Panc1 (cell line): ENCODE measurements at regions not wholly inside any gene's neighbourhood (a gene's known extent, or its start where the extent isn't known, plus 50 kb on each side); places are given as distances from the start of the nearest gene placed in this dataset.

Source experiments
- ATAC-seq: fragments of 200-7000 bp; cut with Tn5 transposase; 2 replicates; pipeline ENCODE4 v1.9.1; 2020; ENCODE audit warnings: mild to moderate bottlenecking, moderate library complexity
- BruUV-seq: library from RNA; stranded (reverse); fragments of 400-500 nt; replicated peaks from 2 replicates; lab custom pipeline; 2021; lab: Mats Ljungman, UMichigan
- CTCF ChIA-PET: fragments of 300-600 bp; sonication (Branson Sonifier 250); formaldehyde crosslinking; loops from one replicate; lab custom pipeline; 2022; ENCODE audit warnings: antibody characterized with exemption; lab: Charles Lee
- POLR2A ChIA-PET: fragments of 300-600 bp; sonication (Branson Sonifier 250); formaldehyde crosslinking; loops from one replicate; lab custom pipeline; 2022; ENCODE audit warnings: antibody characterized with exemption; lab: Charles Lee
- DNase-seq: peaks from one replicate; pipeline ENCODE4 v3.0.0-alpha.2; 2010; ENCODE audit warnings: low read depth, low spot score
- H3K27ac ChIP-seq: 2 replicates; pipeline ENCODE4 v1.5.1; 2011; ENCODE audit warnings: mild to moderate bottlenecking, low read length, inconsistent platforms
- H3K27me3 ChIP-seq: fragments of 200-500 bp; sonication (Bioruptor generic); 2 replicates; pipeline ENCODE4 v1.6.0; 2014; ENCODE audit warnings: low read length, inconsistent platforms; ENCODE audit not compliant: control insufficient read depth, insufficient read depth
- H3K36me3 ChIP-seq: fragments of 200-500 bp; sonication (Bioruptor generic); 2 replicates; pipeline ENCODE4 v1.5.1; 2014; ENCODE audit warnings: inconsistent platforms, mild to moderate bottlenecking, low read length, moderate library complexity; ENCODE audit not compliant: control insufficient read depth, insufficient read depth
- H3K4me1 ChIP-seq: 2 replicates; pipeline ENCODE4 v1.5.1; 2011; ENCODE audit warnings: inconsistent platforms, mild to moderate bottlenecking, low read length, moderate library complexity; ENCODE audit not compliant: control insufficient read depth, insufficient read depth
- H3K4me3 ChIP-seq, 2 experiments: 2 replicates each; pipeline ENCODE4 v1.5.1; 2011 to 2012; ENCODE audit warnings: low read depth in 2 of 2, low read length in 2 of 2, mild to moderate bottlenecking in 2 of 2, inconsistent platforms in 1 of 2, moderate library complexity in 1 of 2
- H3K9me3 ChIP-seq: fragments of 200-500 bp; sonication (Bioruptor generic); 2 replicates; pipeline ENCODE4 v1.5.1; 2014; ENCODE audit warnings: low read depth, mild to moderate bottlenecking, inconsistent platforms, low read length, moderate library complexity; ENCODE audit not compliant: control insufficient read depth, insufficient read depth
- CTCF ChIP-seq: fragments of 450-650 bp; IDR thresholded peaks from 2 replicates; pipeline ENCODE4 v1.5.1; 2017; ENCODE audit warnings: mild to moderate bottlenecking
- POLR2AphosphoS5 ChIP-seq: IDR thresholded peaks from 2 replicates; pipeline ENCODE4 v1.6.1; 2012; ENCODE audit warnings: mild to moderate bottlenecking, low read depth, low read length, moderate library complexity
- REST ChIP-seq, 2 experiments: IDR thresholded peaks; 2 replicates each; pipeline ENCODE4 v1.6.1; 2011 to 2012; ENCODE audit warnings: low read depth in 2 of 2, control low read depth in 1 of 2, low read length in 1 of 2, mild to moderate bottlenecking in 1 of 2, moderate library complexity in 1 of 2; ENCODE audit not compliant: insufficient read depth in 1 of 2
- SIN3A ChIP-seq: IDR thresholded peaks from 2 replicates; pipeline ENCODE4 v1.6.1; 2012; ENCODE audit warnings: low read depth, mild to moderate bottlenecking, low read length, moderate library complexity, borderline replicate concordance; ENCODE audit not compliant: insufficient read depth
- TCF7L2 ChIP-seq: IDR thresholded peaks from 2 replicates; pipeline ENCODE4 v1.6.1; 2011; ENCODE audit warnings: mild to moderate bottlenecking, low read depth, low read length, inconsistent platforms
- in situ Hi-C: cut with HindIII; loops from 2 replicates; pipeline ENCODE4 v1.10.0; 2016; ENCODE audit warnings: low sequenced_read_pairs, low pct_unique_long_range_greater_than_20kb
- intact Hi-C: fragments of 100-400 bp; cut with micrococcal nuclease; formaldehyde crosslinking; loops from one replicate; pipeline ENCODE4 v1.10.0; 2022; ENCODE audit not compliant: unreplicated experiment

GRCh38 chr4:11328401-11328800 is 100.3 kb downstream of the HS3ST1 start:
- H3K27me3 ChIP-seq: no peaks in the 10 kb centered on the region
- in situ Hi-C loops (no loop called here), intact Hi-C loops (no loop called here)
- H3K27ac ChIP-seq: no peak overlapping the region
- CTCF ChIA-PET: no interaction called here
- H3K9me3 ChIP-seq: no peaks in the 10 kb centered on the region
- no peaks in the 10 kb centered on the region for H3K36me3 ChIP-seq
- H3K4me1 ChIP-seq: no peaks in the 10 kb centered on the region
- ATAC-seq: no peak
- TF ChIP-seq TCF7L2: no peak
- no peak for TF ChIP-seq CTCF
- TF ChIP-seq POLR2AphosphoS5: no peak
- TF ChIP-seq SIN3A: no peak
- no peak for TF ChIP-seq REST (IDR thresholded peaks at IDR 0.05; ENCODE audit: insufficient read depth in 1 of 2, low read depth in 2 of 2, low read length in 1 of 2)
- DNase-seq: no peak
- POLR2A ChIA-PET: no interaction called here
- no peak overlapping the region for H3K4me3 ChIP-seq
- BruUV-seq: no TSS peak

DNA sequence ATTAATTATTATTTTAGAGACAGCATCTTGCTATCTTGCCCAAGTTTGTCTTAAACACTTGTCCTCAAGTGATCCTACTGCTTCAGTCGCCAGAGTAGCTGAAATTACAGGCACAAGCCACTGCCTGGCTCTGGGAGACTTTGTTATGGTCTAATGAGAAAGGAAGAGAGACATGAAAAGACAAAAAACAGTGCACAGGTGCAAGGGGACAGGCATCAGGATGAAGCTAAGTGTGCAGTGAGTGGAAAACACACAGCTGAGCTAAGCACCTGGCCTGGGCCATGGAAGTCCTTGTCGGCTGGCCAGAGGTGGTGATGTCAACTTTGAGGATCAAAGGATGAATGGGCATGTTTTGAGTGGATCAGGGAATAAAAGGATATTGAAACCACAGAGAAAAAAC is 102.7 kb downstream of the HS3ST1 start:
- BruUV-seq: no TSS peak
- no peak overlapping the region for H3K4me3 ChIP-seq

More for the DNA sequence above, 102.7 kb downstream of the HS3ST1 start:
- no peaks in the 10 kb centered on the region for H3K4me1 ChIP-seq
- no peak for ATAC-seq
- H3K9me3 ChIP-seq: no peaks in the 10 kb centered on the region
- no peaks in the 10 kb centered on the region for H3K36me3 ChIP-seq
- POLR2A ChIA-PET: no interaction called here
- no peak for DNase-seq
- in situ Hi-C loops (no loop called here), intact Hi-C loops (no loop called here)
- no peak overlapping the region for H3K27ac ChIP-seq
- TF ChIP-seq POLR2AphosphoS5 (no peak), TCF7L2 (no peak), SIN3A (no peak), REST (IDR thresholded peaks at IDR 0.05; ENCODE audit: insufficient read depth in 1 of 2, low read depth in 2 of 2, low read length in 1 of 2) (no peak), CTCF (no peak)
- CTCF ChIA-PET: no interaction called here
- no peaks in the 10 kb centered on the region for H3K27me3 ChIP-seq
